PC-3 (cell line): ENCODE measurements at regions not wholly inside any gene's neighbourhood (a gene's known extent, or its start where the extent isn't known, plus 50 kb on each side); places are given as distances from the start of the nearest gene placed in this dataset.

ENCODE experiments used
- CTCF ChIP-seq: fragments of 300-600 bp; sonication (generic); conservative IDR thresholded peaks from 2 replicates; pipeline ENCODE4 v1.5.1; 2017; ENCODE audit warnings: antibody characterized with exemption, low read depth, mild to moderate bottlenecking, low read length
- EZH2 ChIP-seq: fragments of 300-600 bp; sonication (generic); IDR thresholded peaks from one replicate; pipeline ENCODE4 v1.6.1; 2017; ENCODE audit warnings: antibody characterized with exemption, mild to moderate bottlenecking, low read length; ENCODE audit not compliant: unreplicated experiment
- EZH2phosphoT487 ChIP-seq: fragments of 300-600 bp; sonication (generic); IDR thresholded peaks from 2 replicates; pipeline ENCODE4 v1.6.1; 2018; ENCODE audit warnings: mild to moderate bottlenecking, antibody characterized with exemption, low read length, borderline replicate concordance

- TF ChIP-seq CTCF: no peak
- TF ChIP-seq EZH2: no peak
- TF ChIP-seq EZH2phosphoT487: no peak
These were observed 315.2 kb upstream of the NOX3 start for GRCh38 chr6:155770856-155771255.
